Heart right ventricle (tissue), 16 donors: ENCODE measurements at regions not wholly inside any gene's neighbourhood (a gene's known extent, or its start where the extent isn't known, plus 50 kb on each side); places are given as distances from the start of the nearest gene placed in this dataset.

ENCODE experiments used
- ATAC-seq, 8 donors: fragments of 200-7000 bp; cut with Tn5 transposase; one replicate each; pipeline ENCODE4 v1.9.1; 2020; ENCODE audit warnings: mild to moderate bottlenecking in 8 of 8, moderate library complexity in 8 of 8, moderate number of reproducible peaks in 1 of 8
- DNase-seq, 2 donors: peaks; one replicate each; pipeline ENCODE4 v3.0.0-alpha.2; 2020
- H3K27ac ChIP-seq, 10 donors: fragments of 200-600 bp; sonication (generic) in 2 of 10; one replicate each; pipeline versions ENCODE4 v1.5.0 to v1.8.0; 2020 to 2022; ENCODE audit warnings: mild to moderate bottlenecking in 3 of 10
- H3K27me3 ChIP-seq, 7 donors: fragments of 200-600 bp; one replicate each; pipeline ENCODE4 v1.8.0; 2021 to 2022; ENCODE audit warnings: mild to moderate bottlenecking in 2 of 7
- H3K36me3 ChIP-seq, 9 donors: fragments of 200-600 bp; sonication (generic) in 1 of 9; one replicate each; pipeline versions ENCODE4 v1.5.0 to v1.8.0; 2020 to 2022; ENCODE audit warnings: mild to moderate bottlenecking in 2 of 9
- H3K4me1 ChIP-seq, 9 donors: fragments of 200-600 bp; sonication (generic) in 1 of 9; one replicate each; pipeline versions ENCODE4 v1.5.0 to v1.8.0; 2020 to 2022; ENCODE audit warnings: mild to moderate bottlenecking in 4 of 9
- H3K4me3 ChIP-seq, 10 donors: fragments of 200-600 bp; sonication (generic) in 2 of 10; one replicate each; pipeline versions ENCODE4 v1.5.0 to v1.8.0; 2020 to 2022; ENCODE audit warnings: mild to moderate bottlenecking in 7 of 10, moderate library complexity in 2 of 10
- H3K9me3 ChIP-seq, 11 donors: fragments of 200-600 bp in 10 of 11; sonication (generic) in 2 of 11; one replicate each; pipeline versions ENCODE4 v1.5.0 to v1.8.0; 2013 to 2022; ENCODE audit warnings: mild to moderate bottlenecking in 2 of 11, control low read depth in 1 of 11, moderate library complexity in 1 of 11
- WGBS, 2 donors: extraction: QIAGEN DNeasy Blood & Tissue Kit; methylation state at CpG; one replicate each; pipeline ENCODE4 v1.1.7; 2013; ENCODE audit warnings: inconsistent platforms in 1 of 2; 5-methylcytosine and 5-hydroxymethylcytosine counted together
- intact Hi-C, 10 donors: fragments of 100-400 bp; cut with DNase I; formaldehyde crosslinking; loops; one replicate each; pipeline versions ENCODE4 v1.11.1 to v1.14.2; 2022
- microRNA-seq, 2 donors: library from miRNA; unstranded; fragments of <30 nt; microRNA quantifications; one replicate each; pipeline ENCODE4 v1.2.0, GENCODE V29; 2021
- TF ChIP-seq, protein P1 (sequence below), 9 donors: fragments of 200-600 bp; sonication (generic) in 2 of 9; IDR thresholded peaks; one replicate each; pipeline versions ENCODE4 v1.5.0 to v1.8.0; 2021 to 2022; ENCODE audit warnings: antibody characterized with exemption in 9 of 9, mild to moderate bottlenecking in 5 of 9, moderate library complexity in 1 of 9
- donor health status: Arrhythmogenic right ventricular cardiomyopathy.
- donor health status: ischemic (EF 13 %, LVEDD 7.1; RV severe dilation, severe dysfunction).
- donor health status: healthy with polysubstance abuse.
- donor health status: DM: no; HTN: yes; CAD: no.
- donor health status: DM: no; HTN: no; CAD: no.
- donor health status: ischemic (EF 25% LVEDD 6.9; RV normal size, moderate dysfunction).
- donor health status: ischemic (EF 25% LVEDD 5.7; RV mildly dilated, moderate dysfunction).
- donor health status: healthy.
- donor health status: DM: yes; HTN: yes; CAD: no.
- donor health status: Ischemic cardiomyopathy.
- donor health status: ischemic (EF 35%, LVEDD 5.7; RV mildly dilated, moderate dysfunction).
- donor health status: nonischemic (EF 11% LVEDD 7.7; RV severe dilation, severe dysfunction).
- donor health status: DM: yes; HTN: yes; CAD: no.
- donor health status: PGD.
- donor health status: ischemic (EF 29% LVEDD 5.4; RV normal size, mild dysfunction).
- donor health status: nonischemic (EF 23%, LVEDD 6.1; RV moderate dilation, normal function).

DNA sequence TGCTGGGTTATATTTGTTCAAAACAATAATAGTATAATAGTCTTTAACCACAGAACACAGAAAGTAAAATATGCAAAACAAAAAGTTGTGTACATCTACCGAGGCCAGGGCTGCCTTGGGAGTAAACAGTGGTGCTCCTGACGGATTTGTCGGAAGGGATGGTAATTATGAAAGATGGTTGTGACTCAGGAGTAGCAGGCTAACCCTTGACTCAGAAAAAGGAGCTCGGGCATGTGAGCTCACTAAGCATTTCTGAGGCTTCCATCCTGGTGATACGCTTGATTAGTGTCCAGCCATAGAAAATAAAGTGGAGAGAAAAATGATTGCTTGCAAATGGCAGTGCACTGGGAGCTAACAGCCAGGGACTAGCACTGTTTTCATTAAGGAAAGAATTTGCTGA is 53.2 kb upstream of the SPANXB1 start:
- H3K36me3 ChIP-seq, result no peaks in the 10 kb centered on the region
- DNase-seq (no peak), ATAC-seq (no peak)
- H3K4me1 ChIP-seq, result no peaks in the 10 kb centered on the region
- H3K4me3 ChIP-seq, result no peak overlapping the region
- H3K27ac ChIP-seq, result no peak overlapping the region
- H3K27me3 ChIP-seq, result no peaks in the 10 kb centered on the region
- intact Hi-C loops, result no loop called here
- 75 to 82% methylated on average over 5 of the region's 5 CpGs for WGBS, 2 donors
- TF ChIP-seq, protein P1, sequence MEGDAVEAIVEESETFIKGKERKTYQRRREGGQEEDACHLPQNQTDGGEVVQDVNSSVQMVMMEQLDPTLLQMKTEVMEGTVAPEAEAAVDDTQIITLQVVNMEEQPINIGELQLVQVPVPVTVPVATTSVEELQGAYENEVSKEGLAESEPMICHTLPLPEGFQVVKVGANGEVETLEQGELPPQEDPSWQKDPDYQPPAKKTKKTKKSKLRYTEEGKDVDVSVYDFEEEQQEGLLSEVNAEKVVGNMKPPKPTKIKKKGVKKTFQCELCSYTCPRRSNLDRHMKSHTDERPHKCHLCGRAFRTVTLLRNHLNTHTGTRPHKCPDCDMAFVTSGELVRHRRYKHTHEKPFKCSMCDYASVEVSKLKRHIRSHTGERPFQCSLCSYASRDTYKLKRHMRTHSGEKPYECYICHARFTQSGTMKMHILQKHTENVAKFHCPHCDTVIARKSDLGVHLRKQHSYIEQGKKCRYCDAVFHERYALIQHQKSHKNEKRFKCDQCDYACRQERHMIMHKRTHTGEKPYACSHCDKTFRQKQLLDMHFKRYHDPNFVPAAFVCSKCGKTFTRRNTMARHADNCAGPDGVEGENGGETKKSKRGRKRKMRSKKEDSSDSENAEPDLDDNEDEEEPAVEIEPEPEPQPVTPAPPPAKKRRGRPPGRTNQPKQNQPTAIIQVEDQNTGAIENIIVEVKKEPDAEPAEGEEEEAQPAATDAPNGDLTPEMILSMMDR (IDR thresholded peaks at IDR 0.05), result no peak
- H3K9me3 ChIP-seq, result no peaks in the 10 kb centered on the region

Small RNA genes in the stretch of these regions (microRNA-seq; reads per million reads assigned to microRNA genes)
- 0 reads per million in 2 donors for gene MIR320D2
